HG03558 (cell line): ENCODE measurements at regions not wholly inside any gene's neighbourhood (a gene's known extent, or its start where the extent isn't known, plus 50 kb on each side); places are given as distances from the start of the nearest gene placed in this dataset.

Source experiments
- ATAC-seq: cut with Tn5 transposase; IDR thresholded peaks from one replicate; pipeline ENCODE4 v1.9.1; 2021; ENCODE audit warnings: moderate number of reproducible peaks; ENCODE audit not compliant: unreplicated experiment; ENCODE audit errors: extremely low read depth

GRCh38 chr10:57968328-57969016, 299.2 kb downstream of the IPMK start:
- ATAC-seq: no peak

DNA sequence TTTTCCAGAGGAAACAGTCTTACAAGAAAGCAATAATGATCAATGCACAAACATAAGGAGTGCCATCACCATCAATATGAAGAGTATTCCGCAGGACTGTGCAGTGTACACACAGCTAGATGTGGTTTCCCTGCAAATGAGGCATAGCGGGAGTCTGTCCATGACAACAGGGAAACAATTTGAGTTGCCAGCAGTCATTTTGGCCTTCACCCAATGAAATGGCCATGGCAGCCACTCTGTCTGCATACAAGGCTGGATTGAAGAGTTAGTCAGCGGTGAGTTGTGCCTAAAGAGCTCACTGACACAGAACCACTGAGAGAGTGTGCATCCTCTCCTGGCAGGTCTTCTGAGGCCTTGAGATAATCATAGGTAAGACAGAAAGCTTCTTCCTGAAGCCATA, 303.3 kb downstream of the IPMK start:
- ATAC-seq: no peak

- no peak for ATAC-seq
Measured at GRCh38 chr10:57963546-57963945, 304.1 kb downstream of the IPMK start.

DNA sequence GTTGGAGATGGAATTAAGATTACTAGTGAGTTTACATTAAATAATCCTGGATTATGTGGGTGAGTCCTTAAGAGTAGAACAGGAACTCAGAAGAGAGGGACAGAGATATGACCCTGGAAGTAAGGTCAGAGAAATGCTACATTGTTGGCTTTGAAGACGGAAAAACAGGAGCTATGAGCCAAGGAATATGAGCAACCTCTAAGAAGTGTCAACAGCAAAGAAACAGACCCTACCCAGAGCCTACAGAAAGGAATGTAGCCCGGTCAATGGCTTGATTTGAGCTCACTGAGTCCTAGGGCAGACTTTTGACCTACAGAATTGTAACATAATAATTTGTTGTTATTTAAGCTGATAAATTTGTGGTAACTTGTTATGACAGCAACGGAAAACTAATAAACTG, 304.9 kb downstream of the IPMK start:
- no peak for ATAC-seq

DNA sequence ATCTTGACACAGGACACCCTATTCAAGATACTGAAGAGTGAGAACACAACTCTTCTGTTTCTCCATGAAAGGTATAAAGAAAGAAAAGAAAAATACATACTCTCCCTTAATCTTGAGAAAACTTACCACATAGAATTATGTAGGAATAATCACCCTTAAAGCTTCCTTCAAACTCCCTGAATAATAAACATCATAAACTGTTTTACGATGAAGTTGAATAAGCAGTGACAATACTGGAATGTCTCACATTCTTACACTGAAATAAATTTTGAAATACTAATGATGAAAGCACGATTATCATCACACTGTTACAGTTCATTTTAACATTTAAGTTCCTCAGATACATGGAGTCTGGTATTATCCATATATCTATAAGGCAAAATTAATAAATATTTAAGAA, 306.2 kb downstream of the IPMK start:
- no peak for ATAC-seq

DNA sequence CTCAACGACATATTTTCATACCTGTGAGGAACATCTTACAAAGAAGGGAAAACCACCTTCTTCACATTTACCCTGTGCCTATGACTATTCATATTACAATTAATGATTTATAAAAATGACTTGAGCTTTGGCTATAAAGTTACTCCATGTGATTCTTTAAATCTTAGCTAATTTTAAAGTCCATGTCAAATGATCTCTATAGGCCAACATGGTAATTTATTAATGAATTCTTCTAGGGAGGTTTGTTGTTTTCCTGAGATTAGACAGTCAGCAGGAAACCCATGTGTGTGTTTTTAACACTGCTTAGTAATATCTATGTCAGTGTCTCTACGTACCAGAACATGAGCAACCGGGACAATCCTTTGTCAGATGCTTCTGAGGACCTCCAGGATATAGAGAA, 307.3 kb downstream of the IPMK start:
- no peak for ATAC-seq

DNA sequence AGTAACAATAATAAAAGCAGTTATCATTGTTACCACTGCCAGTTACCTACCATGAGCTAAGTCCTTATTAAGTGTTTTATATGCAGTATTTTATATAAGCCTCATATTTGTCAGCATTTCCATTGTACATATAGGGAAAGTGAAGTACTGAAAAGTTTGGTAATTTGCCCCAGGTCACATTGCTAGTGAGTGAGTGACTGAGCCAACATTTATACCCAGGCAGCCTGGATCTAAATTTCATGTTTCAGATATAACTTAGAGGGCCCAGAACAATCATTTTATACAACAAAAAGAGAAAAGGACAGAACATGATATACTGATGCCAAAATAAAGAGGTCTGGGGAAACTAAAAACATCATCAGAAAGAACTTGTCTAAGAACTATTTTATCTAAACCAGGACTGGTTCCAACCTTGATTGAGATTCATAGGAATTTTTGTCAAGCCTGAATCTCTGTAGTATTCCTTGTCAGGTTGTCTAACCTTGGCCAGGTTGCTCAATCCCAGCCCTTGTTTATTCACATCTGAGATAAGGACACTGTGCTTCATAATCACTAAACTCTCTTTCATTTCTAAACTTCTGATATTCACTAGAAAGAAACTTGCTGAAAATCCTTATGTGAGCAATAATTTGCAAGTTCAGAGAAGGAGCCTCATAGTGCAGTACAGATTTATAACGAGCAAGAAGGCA, 308.2 kb downstream of the IPMK start:
- no peak for ATAC-seq

DNA sequence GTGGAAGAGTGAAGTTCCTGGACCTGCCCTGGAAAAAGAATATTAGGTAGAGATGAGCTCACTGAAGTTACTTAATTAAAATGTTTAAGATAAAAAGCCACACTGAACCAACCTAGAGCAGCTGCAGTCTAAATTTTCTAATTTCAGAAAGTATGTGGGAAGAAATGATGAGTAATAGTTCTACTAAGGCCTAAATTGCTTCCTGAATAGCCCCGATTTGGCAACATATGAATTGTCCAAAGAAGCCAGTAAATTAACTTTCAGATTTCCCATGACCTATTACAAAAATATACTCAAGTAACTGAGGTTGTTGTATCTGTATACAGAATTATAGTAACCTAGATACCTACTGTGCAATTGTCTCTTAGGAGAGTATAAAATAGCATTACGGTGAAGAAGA, 312.6 kb downstream of the IPMK start:
- no peak for ATAC-seq

DNA sequence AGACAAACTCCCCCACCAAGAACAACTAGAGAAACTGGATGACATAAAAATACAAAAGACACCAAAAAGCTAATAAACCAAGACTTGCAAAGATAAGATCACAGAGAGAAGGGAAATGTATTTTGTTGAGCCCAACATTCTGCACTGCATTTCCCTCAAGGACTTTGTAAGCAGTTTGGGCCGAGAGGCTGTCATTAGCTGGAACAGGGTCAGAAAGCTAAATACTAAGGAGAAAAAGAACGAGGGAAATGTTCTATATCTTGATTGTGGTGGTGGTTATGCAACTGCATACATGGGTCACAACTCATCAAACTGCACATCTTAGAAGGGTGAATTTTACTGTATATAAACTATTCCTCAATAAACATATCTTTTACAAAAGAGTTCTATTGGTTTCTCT, 315.0 kb downstream of the IPMK start:
- no peak for ATAC-seq

DNA sequence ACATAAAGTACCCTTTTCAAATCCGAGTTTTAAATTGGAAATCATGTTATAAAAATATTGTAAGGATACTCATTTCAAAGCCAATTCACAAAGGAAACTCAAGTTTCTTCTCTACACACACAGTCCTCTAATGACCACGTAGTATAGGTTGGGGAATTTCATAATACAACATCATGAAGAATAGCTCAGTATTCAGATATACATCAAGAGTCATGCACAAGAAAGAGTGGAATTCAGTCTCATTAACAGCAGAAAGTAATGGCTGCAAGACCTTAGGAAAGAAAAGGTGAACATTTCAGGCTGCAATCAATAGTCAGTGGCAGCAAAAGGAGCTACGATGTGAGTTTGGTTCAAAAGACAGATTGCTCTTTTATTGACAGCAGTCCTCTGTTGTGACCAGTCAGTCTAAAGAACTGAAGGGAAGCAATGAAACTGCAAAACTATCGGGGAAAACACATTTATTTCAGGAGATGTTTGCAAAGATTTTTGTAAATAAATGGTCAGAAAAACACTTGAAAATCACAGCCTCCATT, 317.2 kb downstream of the IPMK start:
- no peak for ATAC-seq

GRCh38 chr10:57948796-57949195, 318.9 kb downstream of the IPMK start:
- no peak for ATAC-seq

GRCh38 chr10:57946833-57947232, 320.9 kb downstream of the IPMK start:
- no peak for ATAC-seq

- no peak for ATAC-seq
Measured at GRCh38 chr10:57943701-57944100, 324.0 kb downstream of the IPMK start.

DNA sequence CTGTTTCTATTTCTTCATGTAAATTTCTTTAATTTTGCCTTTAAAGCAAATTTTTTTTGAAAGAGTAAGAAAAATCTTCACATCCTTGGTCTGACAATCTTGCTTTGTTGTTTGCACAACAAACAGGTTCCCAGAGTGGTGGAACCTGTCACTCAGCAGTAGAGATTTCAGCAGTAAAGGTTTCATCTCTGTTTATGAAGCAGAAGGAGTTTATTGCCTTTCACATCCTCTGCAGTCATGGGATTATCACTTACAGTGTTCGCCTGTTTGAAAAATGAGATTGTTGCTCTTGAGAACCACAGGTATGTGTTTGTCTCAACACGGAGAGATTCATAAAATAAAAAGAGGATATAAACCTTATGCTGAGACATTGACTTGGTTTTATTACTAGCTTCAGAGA, 342.6 kb downstream of the IPMK start:
- ATAC-seq: no peak

DNA sequence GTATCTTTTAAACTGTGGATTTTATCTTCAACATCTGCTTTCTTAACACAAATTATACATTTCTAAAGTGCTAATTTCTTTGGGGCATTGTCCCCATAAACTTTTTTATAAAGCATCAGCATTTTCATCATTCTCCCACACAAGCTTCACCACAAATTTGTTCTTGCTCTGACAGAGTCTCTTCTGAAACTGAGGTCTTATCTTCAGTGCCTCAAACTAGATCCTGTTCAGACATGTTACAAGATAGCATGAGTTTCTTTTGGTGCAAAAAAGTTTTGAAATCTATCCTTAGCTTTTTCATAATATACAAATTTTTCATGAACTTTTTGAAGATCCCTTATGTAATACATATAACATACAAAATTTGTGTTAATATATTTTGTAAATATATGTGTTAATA, 346.6 kb downstream of the IPMK start:
- no peak for ATAC-seq

- no peak for ATAC-seq
Measured at GRCh38 chr10:57919864-57920263, 347.8 kb downstream of the IPMK start.

- no peak for ATAC-seq
Measured at GRCh38 chr10:57917019-57917418, 350.7 kb downstream of the IPMK start.

DNA sequence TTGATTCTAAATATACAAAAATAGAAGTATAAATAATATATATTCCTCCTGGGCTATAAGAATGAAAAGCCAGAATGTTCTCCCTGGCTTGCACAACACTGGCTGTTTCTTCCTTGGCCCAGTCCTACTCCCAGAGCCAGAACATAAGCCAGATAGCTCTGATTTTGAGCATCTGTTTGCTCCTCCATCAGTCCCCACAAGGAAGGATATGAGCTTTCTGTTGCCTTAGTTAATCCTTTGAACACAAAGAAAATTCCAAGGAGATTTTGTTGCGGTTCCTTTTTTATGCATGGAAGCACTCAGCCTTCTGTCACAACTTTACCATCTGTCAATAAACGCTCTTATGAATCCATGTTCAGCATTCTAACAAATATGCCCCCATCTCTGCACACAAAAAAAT, 361.8 kb downstream of the IPMK start:
- ATAC-seq: no peak

GRCh38 chr10:57905010-57905409, 362.7 kb downstream of the IPMK start:
- no peak for ATAC-seq

DNA sequence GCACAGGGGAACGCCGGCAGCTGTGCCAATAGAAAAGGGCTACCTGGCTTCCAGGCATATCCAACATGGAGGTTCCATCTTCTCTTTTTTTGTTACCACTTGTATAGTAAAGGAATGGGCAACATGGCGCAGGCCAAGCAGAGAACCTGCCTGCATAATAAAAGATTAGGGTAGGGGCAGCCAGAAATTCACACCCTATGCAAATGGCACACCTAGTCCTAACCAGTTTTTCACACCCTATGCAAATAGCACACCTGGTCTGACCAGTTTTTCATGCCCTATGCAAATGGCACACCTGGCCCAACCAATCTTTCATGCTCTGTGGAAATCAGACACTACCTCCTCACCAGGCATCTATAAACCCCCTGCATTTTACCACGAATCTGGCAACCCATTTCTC, 369.5 kb downstream of the IPMK start:
- no peak for ATAC-seq

DNA sequence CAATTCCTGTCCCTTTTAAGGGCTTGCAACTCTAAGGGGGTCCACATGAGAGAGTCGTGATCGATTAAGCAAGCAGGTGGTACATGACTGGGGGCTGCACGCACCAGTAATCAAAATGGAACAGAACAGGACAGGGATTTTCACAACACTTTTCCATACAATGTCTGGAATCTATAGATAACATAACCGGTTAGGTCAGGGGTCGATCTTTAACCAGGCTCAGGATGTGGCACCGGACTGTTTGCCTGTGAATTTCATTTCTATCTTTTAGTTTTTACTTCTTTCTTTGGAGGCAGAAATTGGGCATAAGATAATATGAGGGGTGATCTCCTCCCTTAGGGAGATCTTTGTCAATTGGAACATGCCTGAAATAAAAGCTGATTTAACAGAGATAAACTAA, 370.1 kb downstream of the IPMK start:
- ATAC-seq: no peak

GRCh38 chr10:57894361-57894760, 373.3 kb downstream of the IPMK start:
- no peak for ATAC-seq
